ENCODE measurements at regions not wholly inside any gene's neighbourhood (a gene's known extent, or its start where the extent isn't known, plus 50 kb on each side); places are given as distances from the start of the nearest gene placed in this dataset.

- no peak overlapping the region for H3K27ac ChIP-seq
- in situ Hi-C loops (cut with HindIII; ENCODE audit: low pct_ligation_motif_present, low sequenced_read_pairs): no loop called here
- TF ChIP-seq CTCF (IDR thresholded peaks at IDR 0.05; ENCODE audit: low read depth, low read length, missing control alignments): no peak
- no peaks in the 10 kb centered on the region for H3K27me3 ChIP-seq (replicated peaks)
- no peak for DNase-seq
- H3K4me3 ChIP-seq (ENCODE audit: low read depth, low read length): no peak overlapping the region
- no peaks in the 10 kb centered on the region for H3K36me3 ChIP-seq (replicated peaks)
Observed at GRCh38 chr3:34444137-34444536, 645.7 kb downstream of the PDCD6IP start.

- in situ Hi-C loops (cut with HindIII; ENCODE audit: low pct_ligation_motif_present, low sequenced_read_pairs): no loop called here
- Histone ChIP-seq H3K4me3 (ENCODE audit: low read depth, low read length) (no peak overlapping the region), H3K27ac (no peak overlapping the region), H3K27me3 (replicated peaks) (no peaks in the 10 kb centered on the region), H3K36me3 (replicated peaks) (no peaks in the 10 kb centered on the region)
- no peak for TF ChIP-seq CTCF (IDR thresholded peaks at IDR 0.05; ENCODE audit: low read depth, low read length, missing control alignments)
- no peak for DNase-seq
Observed at GRCh38 chr3:34449305-34449704, 650.9 kb downstream of the PDCD6IP start.

- Histone ChIP-seq H3K4me3 (ENCODE audit: low read depth, low read length) (no peak overlapping the region), H3K36me3 (replicated peaks) (no peaks in the 10 kb centered on the region), H3K27ac (no peak overlapping the region), H3K27me3 (replicated peaks) (no peaks in the 10 kb centered on the region)
- in situ Hi-C loops (cut with HindIII; ENCODE audit: low pct_ligation_motif_present, low sequenced_read_pairs): no loop called here
- TF ChIP-seq CTCF (IDR thresholded peaks at IDR 0.05; ENCODE audit: low read depth, low read length, missing control alignments): no peak
- no peak for DNase-seq
Observed at GRCh38 chr3:34463414-34463813, 665.0 kb downstream of the PDCD6IP start.

GRCh38 chr3:34464646-34465045 lies 666.2 kb downstream of the PDCD6IP start:
- no peaks in the 10 kb centered on the region for H3K36me3 ChIP-seq (replicated peaks)
- H3K4me3 ChIP-seq (ENCODE audit: low read depth, low read length): no peak overlapping the region
- no peak overlapping the region for H3K27ac ChIP-seq
- DNase-seq: no peak
- H3K27me3 ChIP-seq (replicated peaks): no peaks in the 10 kb centered on the region
- TF ChIP-seq CTCF (IDR thresholded peaks at IDR 0.05; ENCODE audit: low read depth, low read length, missing control alignments): no peak
- in situ Hi-C loops (cut with HindIII; ENCODE audit: low pct_ligation_motif_present, low sequenced_read_pairs): no loop called here

GRCh38 chr3:34475851-34476250 lies 677.4 kb downstream of the PDCD6IP start:
- Histone ChIP-seq H3K4me3 (ENCODE audit: low read depth, low read length) (no peak overlapping the region), H3K27ac (no peak overlapping the region), H3K27me3 (replicated peaks) (no peaks in the 10 kb centered on the region), H3K36me3 (replicated peaks) (no peaks in the 10 kb centered on the region)
- in situ Hi-C loops (cut with HindIII; ENCODE audit: low pct_ligation_motif_present, low sequenced_read_pairs): no loop called here
- no peak for DNase-seq
- TF ChIP-seq CTCF (IDR thresholded peaks at IDR 0.05; ENCODE audit: low read depth, low read length, missing control alignments): no peak

- Histone ChIP-seq H3K27me3 (replicated peaks) (no peaks in the 10 kb centered on the region), H3K27ac (no peak overlapping the region), H3K4me3 (ENCODE audit: low read depth, low read length) (no peak overlapping the region), H3K36me3 (replicated peaks) (no peaks in the 10 kb centered on the region)
- no peak for TF ChIP-seq CTCF (IDR thresholded peaks at IDR 0.05; ENCODE audit: low read depth, low read length, missing control alignments)
- in situ Hi-C loops (cut with HindIII; ENCODE audit: low pct_ligation_motif_present, low sequenced_read_pairs): no loop called here
- no peak for DNase-seq
Observed at GRCh38 chr3:34483311-34483887, 685.0 kb downstream of the PDCD6IP start.

Measured in brain microvascular endothelial cell (primary cell).